ENCODE measurements at regions not wholly inside any gene's neighbourhood (a gene's known extent, or its start where the extent isn't known, plus 50 kb on each side); places are given as distances from the start of the nearest gene placed in this dataset.

- FAIRE-seq (no peak), DNase-seq (ENCODE audit: low read depth in 1 of 2, low spot score in 2 of 2) (no peak)
Measured at GRCh38 chr5:89869346-89869745, 540.2 kb downstream of the CETN3 start.

More at GRCh38 chr5:89869346-89869745, 540.2 kb downstream of the CETN3 start:
- H3K27me3 ChIP-seq (replicated peaks in 1 of 4; ENCODE audit: control insufficient read depth in 3 of 4, extremely low read depth in 1 of 4, insufficient read depth in 3 of 4, low read length in 3 of 4), result no peaks in the 10 kb centered on the region
- no peak overlapping the region for H3K23ac ChIP-seq (ENCODE audit: insufficient read length)
- no peak overlapping the region for H2AK5ac ChIP-seq (ENCODE audit: low read depth, low read length)
- no peak overlapping the region for H4K5ac ChIP-seq (ENCODE audit: insufficient read length, low read depth, low read length)
- POLR2A ChIA-PET (ENCODE audit: partially characterized antibody), result interaction anchor here (1.1 kb wide), 1 partner anchor 9 kb away, joined by 3 read pairs; no protein-coding TSS in a partner anchor
- no peaks in the 10 kb centered on the region for H3K79me1 ChIP-seq (ENCODE audit: low read depth, low read length)
- no peak overlapping the region for H3K56ac ChIP-seq (replicated peaks; ENCODE audit: insufficient read length, low read depth, low read length)
- H3K23me2 ChIP-seq (ENCODE audit: low read depth, low read length), result no peaks in the 10 kb centered on the region
- H3K27ac ChIP-seq (ENCODE audit: low read depth, low read length), result no peak overlapping the region
- H4K91ac ChIP-seq (replicated peaks; ENCODE audit: insufficient read length, low read length), result no peak overlapping the region
- H3K14ac ChIP-seq (ENCODE audit: insufficient read length), result no peak overlapping the region
- H3K4me2 ChIP-seq (ENCODE audit: insufficient read depth in 1 of 2, low read depth in 2 of 2, low read length in 2 of 2), result no peak overlapping the region
- H3K9me3 ChIP-seq (ENCODE audit: insufficient read depth in 2 of 2, low read depth in 1 of 2, low read length in 1 of 2), result no peaks in the 10 kb centered on the region
- H2BK120ac ChIP-seq (replicated peaks; ENCODE audit: low read depth, low read length), result no peak overlapping the region
- H4K20me1 ChIP-seq (replicated peaks in 1 of 2; ENCODE audit: control insufficient read depth in 1 of 2, insufficient read depth in 2 of 2, low read length in 2 of 2), result no peaks in the 10 kb centered on the region
- H2BK5ac ChIP-seq (ENCODE audit: low read depth, low read length), result no peak overlapping the region
- H2BK20ac ChIP-seq (ENCODE audit: low read length), result no peak overlapping the region
- no peak overlapping the region for H2BK15ac ChIP-seq (ENCODE audit: low read length)
- no peak overlapping the region for H3K9ac ChIP-seq (replicated peaks in 1 of 4; ENCODE audit: extremely low read depth in 1 of 4, low read depth in 3 of 4, low read length in 3 of 4)
- no peaks in the 10 kb centered on the region for H3K79me2 ChIP-seq (ENCODE audit: control insufficient read depth in 1 of 2, insufficient read depth in 2 of 2, low read length in 2 of 2)
- 79% methylated on average over 2 of the region's 2 CpGs; no CpG with 5 or more reads in 1 of the 2 experiments for WGBS, 2 experiments (ENCODE audit: extremely low coverage in 1 of 2, insufficient coverage in 1 of 2, insufficient read length in 1 of 2, insufficient replicate concordance in 2 of 2, low coverage in 1 of 2, low lambda C conversion rate in 2 of 2, missing lambda C conversion rate in 1 of 2)
- H3K4me3 ChIP-seq (ENCODE audit: extremely low read depth in 1 of 4, insufficient read depth in 2 of 4, low read depth in 3 of 4, low read length in 4 of 4), result no peak overlapping the region
- H2BK12ac ChIP-seq (ENCODE audit: low read depth, low read length), result no peak overlapping the region
- no peak overlapping the region for H3K4ac ChIP-seq (replicated peaks; ENCODE audit: insufficient read length, low read depth, low read length)
- TF ChIP-seq, protein P1, sequence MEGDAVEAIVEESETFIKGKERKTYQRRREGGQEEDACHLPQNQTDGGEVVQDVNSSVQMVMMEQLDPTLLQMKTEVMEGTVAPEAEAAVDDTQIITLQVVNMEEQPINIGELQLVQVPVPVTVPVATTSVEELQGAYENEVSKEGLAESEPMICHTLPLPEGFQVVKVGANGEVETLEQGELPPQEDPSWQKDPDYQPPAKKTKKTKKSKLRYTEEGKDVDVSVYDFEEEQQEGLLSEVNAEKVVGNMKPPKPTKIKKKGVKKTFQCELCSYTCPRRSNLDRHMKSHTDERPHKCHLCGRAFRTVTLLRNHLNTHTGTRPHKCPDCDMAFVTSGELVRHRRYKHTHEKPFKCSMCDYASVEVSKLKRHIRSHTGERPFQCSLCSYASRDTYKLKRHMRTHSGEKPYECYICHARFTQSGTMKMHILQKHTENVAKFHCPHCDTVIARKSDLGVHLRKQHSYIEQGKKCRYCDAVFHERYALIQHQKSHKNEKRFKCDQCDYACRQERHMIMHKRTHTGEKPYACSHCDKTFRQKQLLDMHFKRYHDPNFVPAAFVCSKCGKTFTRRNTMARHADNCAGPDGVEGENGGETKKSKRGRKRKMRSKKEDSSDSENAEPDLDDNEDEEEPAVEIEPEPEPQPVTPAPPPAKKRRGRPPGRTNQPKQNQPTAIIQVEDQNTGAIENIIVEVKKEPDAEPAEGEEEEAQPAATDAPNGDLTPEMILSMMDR (IDR thresholded peaks at IDR 0.05; ENCODE audit: control extremely low read depth in 1 of 3, insufficient read depth in 1 of 3, low read depth in 1 of 3, low read length in 3 of 3), result no peak
- no peak for TF ChIP-seq SUZ12 (IDR thresholded peaks at IDR 0.05; ENCODE audit: low read length)
- TF ChIP-seq ASH2L (IDR thresholded peaks at IDR 0.05; ENCODE audit: low read length), result no peak
- no peak for TF ChIP-seq BRCA1 (IDR thresholded peaks at IDR 0.05; ENCODE audit: low read depth, low read length)
- no peak for TF ChIP-seq RXRA (IDR thresholded peaks at IDR 0.05; ENCODE audit: insufficient read depth, low read depth, low read length)
- TF ChIP-seq HDAC2 (IDR thresholded peaks at IDR 0.05; ENCODE audit: borderline replicate concordance in 1 of 2, low read depth in 2 of 2, low read length in 2 of 2), result no peak
- no peak for TF ChIP-seq PHF8 (conservative IDR thresholded peaks at IDR 0.05; ENCODE audit: low read depth, low read length)
- no peak for TF ChIP-seq EGR1 (IDR thresholded peaks at IDR 0.05; ENCODE audit: borderline replicate concordance, low read depth, low read length)
- TF ChIP-seq GABPA (IDR thresholded peaks at IDR 0.05; ENCODE audit: borderline replicate concordance, insufficient read depth, low read length), result no peak
- no peaks in the 10 kb centered on the region for H3K36me3 ChIP-seq (ENCODE audit: control insufficient read depth in 2 of 4, insufficient read depth in 4 of 4, low read length in 3 of 4)
- H2AFZ ChIP-seq (ENCODE audit: low read length), result 0 out of 2 replicates have a peak overlapping the region, but pooled peaks have one; percentile 31
- peaks cover 0 to 3% (median 0%) of the 10 kb centered on the region in 4 experiments; a peak in 1 of 7 replicates for H3K4me1 ChIP-seq (replicated peaks in 1 of 4; ENCODE audit: control insufficient read depth in 3 of 4, insufficient read depth in 4 of 4, low read length in 3 of 4)
- H4K8ac ChIP-seq (ENCODE audit: extremely low read depth, insufficient read depth, low read length), result no peak overlapping the region
- CTCF ChIA-PET (ENCODE audit: partially characterized antibody), result interaction anchor here (0.9 to 1.4 kb wide), 3 partner anchors 23 to 130 kb away, joined by 3 to 4 read pairs (median 3); no protein-coding TSS in a partner anchor
- H3K18ac ChIP-seq (ENCODE audit: extremely low read depth, low read length), result no peak overlapping the region
